ENCODE measurements at regions not wholly inside any gene's neighbourhood (a gene's known extent, or its start where the extent isn't known, plus 50 kb on each side); places are given as distances from the start of the nearest gene placed in this dataset.

- Histone ChIP-seq H3K36me3 (no peaks in the 10 kb centered on the region), H3K4me3 (no peak overlapping the region), H3K4me1 (peaks cover 0 to 30% (median 11%) of the 10 kb centered on the region in 4 donors), H3K9me3 (no peaks in the 10 kb centered on the region), H3K27me3 (no peaks in the 10 kb centered on the region), H3K27ac (no peak overlapping the region)
- no peak for DNase-seq (ENCODE audit: low spot score in 2 of 2)
- 99 to 100% methylated on average over 2 of the region's 2 CpGs for WGBS, 2 donors
- TF ChIP-seq POLR2A (IDR thresholded peaks at IDR 0.05) (no peak), EP300 (IDR thresholded peaks at IDR 0.05) (no peak)
Measured at GRCh38 chr21:35201288-35201687, 152.2 kb upstream of the RUNX1 start.

- no peak for TF ChIP-seq EP300 (IDR thresholded peaks at IDR 0.05)
- Histone ChIP-seq H3K27me3 (no peaks in the 10 kb centered on the region), H3K9me3 (no peaks in the 10 kb centered on the region), H3K27ac (no peak overlapping the region), H3K36me3 (no peaks in the 10 kb centered on the region), H3K4me3 (no peak overlapping the region), H3K4me1 (peaks cover 0 to 15% (median 0%) of the 10 kb centered on the region in 4 donors)
- DNase-seq (ENCODE audit: low spot score in 2 of 2): no peak
- WGBS, 2 donors: 100% methylated on average over 1 of the region's 1 CpG
Measured at GRCh38 chr21:35199733-35200015, 150.6 kb upstream of the RUNX1 start.

GRCh38 chr21:35198982-35199732 lies 150.1 kb upstream of the RUNX1 start:
- 42 to 56% methylated on average over 6 of the region's 6 CpGs for WGBS, 2 donors

DNA sequence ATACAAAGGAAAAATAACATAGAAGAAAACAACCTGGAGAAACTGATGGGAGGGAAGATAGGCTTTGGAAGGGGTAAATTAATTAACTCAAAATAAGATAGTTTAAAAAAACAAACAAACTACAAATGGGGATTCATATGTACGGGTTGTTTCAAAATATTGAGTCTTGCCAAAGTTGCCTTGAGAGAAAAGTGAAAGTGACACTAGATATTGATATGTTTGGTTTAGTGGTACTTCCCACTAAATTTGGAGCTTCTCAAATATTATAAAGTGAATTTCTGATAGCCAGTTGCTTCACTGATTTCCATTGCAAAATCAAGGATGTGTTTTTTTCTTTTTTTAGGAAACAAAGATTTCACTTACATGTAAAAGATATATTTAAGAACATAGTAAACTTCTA lies 149.5 kb upstream of the RUNX1 start:
- DNase-seq (ENCODE audit: low spot score in 2 of 2): no peak
- H3K27ac ChIP-seq: peak overlapping the region in 2 of 4 donors; percentile 12 to 46
- H3K4me1 ChIP-seq: peaks cover 0 to 9% (median 0%) of the 10 kb centered on the region in 4 donors
- 50 to 54% methylated on average over 1 of the region's 1 CpG for WGBS, 2 donors
- H3K4me3 ChIP-seq: no peak overlapping the region
- no peaks in the 10 kb centered on the region for H3K36me3 ChIP-seq
- TF ChIP-seq POLR2A (IDR thresholded peaks at IDR 0.05) (no peak), CTCF (IDR thresholded peaks at IDR 0.05) (no peak), EP300 (IDR thresholded peaks at IDR 0.05) (no peak)
- no peaks in the 10 kb centered on the region for H3K9me3 ChIP-seq
- no peaks in the 10 kb centered on the region for H3K27me3 ChIP-seq

More at GRCh38 chr21:35198982-35199732, 150.1 kb upstream of the RUNX1 start:
- Histone ChIP-seq H3K27ac (peak overlapping the region in 1 of 4 donors; percentile 46), H3K36me3 (no peaks in the 10 kb centered on the region), H3K27me3 (no peaks in the 10 kb centered on the region), H3K4me3 (no peak overlapping the region), H3K9me3 (no peaks in the 10 kb centered on the region), H3K4me1 (peaks cover 0 to 10% (median 0%) of the 10 kb centered on the region in 4 donors)
- no peak for DNase-seq (ENCODE audit: low spot score in 2 of 2)
- TF ChIP-seq CTCF (IDR thresholded peaks at IDR 0.05) (no peak), POLR2A (IDR thresholded peaks at IDR 0.05) (no peak), EP300 (IDR thresholded peaks at IDR 0.05) (no peak)

- peak in 1 of 2 donors; percentile 27 for TF ChIP-seq EP300 (IDR thresholded peaks at IDR 0.05)
- TF ChIP-seq POLR2A (IDR thresholded peaks at IDR 0.05): no peak
- no peak overlapping the region for H3K4me3 ChIP-seq
- H3K27ac ChIP-seq: peak overlapping the region in 2 of 4 donors; percentile 12 to 46
- no peaks in the 10 kb centered on the region for H3K27me3 ChIP-seq
- peaks cover 0 to 6% (median 0%) of the 10 kb centered on the region in 4 donors for H3K4me1 ChIP-seq
- H3K9me3 ChIP-seq: no peaks in the 10 kb centered on the region
- DNase-seq (ENCODE audit: low spot score in 2 of 2): no peak
- H3K36me3 ChIP-seq: no peaks in the 10 kb centered on the region
- 48 to 50% methylated on average over 3 of the region's 3 CpGs for WGBS, 2 donors
Measured at GRCh38 chr21:35197992-35198431, 148.9 kb upstream of the RUNX1 start.

GRCh38 chr21:35197191-35197590 lies 148.1 kb upstream of the RUNX1 start:
- no peak overlapping the region for H3K27ac ChIP-seq
- TF ChIP-seq POLR2A (IDR thresholded peaks at IDR 0.05): no peak
- TF ChIP-seq EP300 (IDR thresholded peaks at IDR 0.05): no peak
- TF ChIP-seq CTCF (IDR thresholded peaks at IDR 0.05): no peak
- H3K4me3 ChIP-seq: no peak overlapping the region
- no peak for DNase-seq (ENCODE audit: low spot score in 2 of 2)
- no peaks in the 10 kb centered on the region for H3K27me3 ChIP-seq
- H3K4me1 ChIP-seq: peaks cover 0 to 4% (median 0%) of the 10 kb centered on the region in 4 donors
- WGBS, 2 donors: 91 to 92% methylated on average over 4 of the region's 4 CpGs
- H3K36me3 ChIP-seq: no peaks in the 10 kb centered on the region
- no peaks in the 10 kb centered on the region for H3K9me3 ChIP-seq

All from tibial nerve (tissue), 4 donors.